Testis (tissue), 2 donors: ENCODE measurements at regions not wholly inside any gene's neighbourhood (a gene's known extent, or its start where the extent isn't known, plus 50 kb on each side); places are given as distances from the start of the nearest gene placed in this dataset.
A peak's percentile ranks its signal among the peaks of the same experiment; 100 is the strongest.
"Not testable (repeated sequence)": the region's sequence is repeated elsewhere in the genome, so short reads cannot be mapped to it uniquely, and the experiment has no call there.

Experiments
- DNase-seq: peaks from one replicate; pipeline ENCODE4 v3.0.0-alpha.2; 2019
- H3K27ac ChIP-seq, 2 donors: fragments of 200-600 bp; sonication (generic); one replicate each; pipeline ENCODE4 v1.5.1; 2019
- H3K27me3 ChIP-seq: fragments of 200-600 bp; sonication (generic); one replicate; pipeline ENCODE4 v1.5.1; 2019
- H3K36me3 ChIP-seq: fragments of 200-600 bp; sonication (generic); one replicate; pipeline ENCODE4 v1.5.1; 2017; ENCODE audit warnings: low read depth; ENCODE audit errors: missing control alignments
- H3K4me1 ChIP-seq: fragments of 200-600 bp; sonication (generic); one replicate; pipeline ENCODE4 v1.5.1; 2019
- H3K4me3 ChIP-seq, 2 donors: fragments of 200-600 bp; sonication (generic); one replicate each; pipeline ENCODE4 v1.5.1; 2017 to 2019
- H3K9me3 ChIP-seq: fragments of 200-600 bp; sonication (generic); one replicate; pipeline ENCODE4 v1.5.1; 2017
- CTCF ChIP-seq, 3 experiments: fragments of 450-650 bp in 2 of 3; fragments of 200-600 bp in 1 of 3; sonication (generic) in 1 of 3; IDR thresholded peaks; one replicate each; pipeline ENCODE4 v1.5.1; 2016 to 2019; ENCODE audit warnings: antibody characterized with exemption in 3 of 3, mild to moderate bottlenecking in 2 of 3, moderate library complexity in 1 of 3
- POLR2A ChIP-seq: fragments of 450-650 bp; IDR thresholded peaks from one replicate; pipeline ENCODE4 v1.6.1; 2017; ENCODE audit warnings: antibody characterized with exemption, mild to moderate bottlenecking, moderate library complexity
- WGBS, 2 donors: methylation state at CpG; one replicate each; pipeline ENCODE4 v1.1.5; 2018; 5-methylcytosine and 5-hydroxymethylcytosine counted together
- intact Hi-C: fragments of 100-400 bp; cut with DNase I; formaldehyde crosslinking; loops from one replicate; pipeline ENCODE4 v1.15.1; 2023; ENCODE audit warnings: low total_unique reads

DNA sequence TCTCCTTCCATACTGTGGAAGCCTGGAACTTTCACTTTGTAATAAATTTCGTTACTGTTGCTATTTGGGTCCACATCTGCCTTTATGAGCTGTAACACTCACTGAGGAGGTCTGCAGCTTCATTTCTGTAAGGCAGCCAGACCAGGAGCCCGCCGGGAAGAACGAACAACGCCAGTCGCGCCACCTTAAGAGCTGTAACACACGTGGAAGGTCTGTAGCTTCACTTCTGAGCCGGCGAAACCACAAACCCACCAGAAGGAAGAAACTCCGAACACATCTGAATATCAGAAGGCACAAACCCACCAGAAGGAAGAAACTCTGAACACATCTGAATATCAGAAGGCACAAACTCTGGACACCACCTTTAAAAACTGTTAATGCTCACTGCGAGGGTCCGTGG lies 589.9 kb upstream of the SLC35B3 start:
- Histone ChIP-seq H3K27ac (no peak overlapping the region), H3K4me1 (no peaks in the 10 kb centered on the region), H3K36me3 (no peaks in the 10 kb centered on the region), H3K27me3 (no peaks in the 10 kb centered on the region), H3K9me3 (no peaks in the 10 kb centered on the region), H3K4me3 (no peak overlapping the region)
- intact Hi-C loops = no loop called here
- no peak for TF ChIP-seq POLR2A
- no peak for TF ChIP-seq CTCF (IDR thresholded peaks at IDR 0.05)
- peak; percentile 45 for DNase-seq
- 62 to 72% methylated on average over 13 of the region's 13 CpGs for WGBS, 2 donors

GRCh38 chr6:9024246-9024645 lies 588.9 kb upstream of the SLC35B3 start:
- DNase-seq, H3K4me1 ChIP-seq, intact Hi-C loops, H3K36me3 ChIP-seq, H3K27ac ChIP-seq, H3K27me3 ChIP-seq, H3K9me3 ChIP-seq: not testable (repeated sequence)
- WGBS, 2 donors = 80% methylated on average over 36 of the region's 38 CpGs; no CpG with 5 or more reads in 1 of the 2 donors
- peak overlapping the region; percentile 29 to 45 for H3K4me3 ChIP-seq

DNA sequence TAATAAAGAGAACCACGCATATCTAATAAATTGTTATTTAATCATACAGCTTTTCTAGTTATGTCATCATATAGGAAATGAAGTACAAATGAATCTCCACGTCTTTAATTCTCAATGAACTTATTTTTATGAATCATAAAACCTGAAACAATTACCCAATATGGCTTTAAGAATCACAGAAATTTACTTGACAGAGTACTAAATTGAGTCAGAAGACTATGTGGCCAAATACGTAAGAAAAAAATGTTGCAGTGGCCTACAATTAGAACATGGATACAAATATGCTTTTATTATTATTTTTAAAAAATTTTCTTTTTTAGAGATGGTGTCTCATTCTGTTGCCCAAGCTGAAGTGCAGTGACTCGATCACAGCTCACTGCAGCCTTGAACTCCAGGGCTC lies 584.7 kb upstream of the SLC35B3 start:
- no peak overlapping the region for H3K4me3 ChIP-seq
- H3K4me1 ChIP-seq = no peaks in the 10 kb centered on the region
- TF ChIP-seq CTCF (IDR thresholded peaks at IDR 0.05) = no peak
- no peak for TF ChIP-seq POLR2A
- WGBS, 2 donors = 83% methylated on average over 4 of the region's 4 CpGs
- H3K27ac ChIP-seq = no peak overlapping the region
- no peaks in the 10 kb centered on the region for H3K9me3 ChIP-seq
- H3K36me3 ChIP-seq = no peaks in the 10 kb centered on the region
- intact Hi-C loops = no loop called here
- no peaks in the 10 kb centered on the region for H3K27me3 ChIP-seq
- DNase-seq = no peak

DNA sequence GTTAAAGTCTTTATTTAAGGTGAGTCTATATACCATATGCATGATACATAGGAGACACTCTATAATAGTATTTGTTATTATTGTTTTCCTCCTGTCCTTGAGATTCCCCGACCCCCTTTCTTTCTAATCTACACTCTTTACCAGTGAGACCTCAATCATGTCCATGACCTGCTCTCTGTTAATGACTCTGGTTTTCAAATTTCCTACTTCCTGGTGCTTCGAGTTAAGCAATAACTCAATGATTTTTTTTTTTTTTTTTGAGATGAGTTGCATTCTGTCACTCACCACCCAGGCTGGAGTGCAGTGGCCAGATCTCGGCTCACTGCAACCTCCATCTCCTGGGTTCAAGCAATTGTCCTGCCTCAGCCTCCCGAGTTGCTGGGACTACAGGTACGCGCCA lies 574.6 kb upstream of the SLC35B3 start:
- TF ChIP-seq POLR2A (no peak), CTCF (IDR thresholded peaks at IDR 0.05) (no peak)
- H3K9me3 ChIP-seq = no peaks in the 10 kb centered on the region
- intact Hi-C loops = no loop called here

GRCh38 chr6:9007027-9007426 lies 571.7 kb upstream of the SLC35B3 start:
- intact Hi-C loops = no loop called here
- TF ChIP-seq POLR2A (no peak), CTCF (IDR thresholded peaks at IDR 0.05) (no peak)
- Histone ChIP-seq H3K4me1 (no peaks in the 10 kb centered on the region), H3K9me3 (no peaks in the 10 kb centered on the region), H3K27ac (no peak overlapping the region), H3K4me3 (no peak overlapping the region), H3K27me3 (no peaks in the 10 kb centered on the region), H3K36me3 (no peaks in the 10 kb centered on the region)
- WGBS, 2 donors = 68 to 71% methylated on average over 5 of the region's 5 CpGs
- DNase-seq = no peak

More for the DNA sequence above, 574.6 kb upstream of the SLC35B3 start:
- no peak overlapping the region for H3K4me3 ChIP-seq
- H3K27ac ChIP-seq = no peak overlapping the region
- DNase-seq = no peak
- WGBS, 2 donors = 61 to 85% methylated on average over 6 of the region's 6 CpGs
- no peaks in the 10 kb centered on the region for H3K4me1 ChIP-seq
- H3K36me3 ChIP-seq = no peaks in the 10 kb centered on the region
- no peaks in the 10 kb centered on the region for H3K27me3 ChIP-seq
